HEK293 (cell line): ENCODE measurements at regions not wholly inside any gene's neighbourhood (a gene's known extent, or its start where the extent isn't known, plus 50 kb on each side); places are given as distances from the start of the nearest gene placed in this dataset.

Experiments
- CTCF ChIA-PET: fragments of 350-600 bp; formaldehyde crosslinking; extraction: SDS; loops from one replicate; lab custom pipeline; 2021; ENCODE audit warnings: antibody characterized with exemption; lab: Yijun Ruan, JAX
- POLR2A ChIA-PET: fragments of 300-600 bp; formaldehyde crosslinking; extraction: SDS; loops from one replicate; lab custom pipeline; 2020; ENCODE audit warnings: antibody characterized with exemption, inconsistent platforms; lab: Yijun Ruan, JAX
- H3K27ac ChIP-seq: fragments of 200-500 bp; sonication (Bioruptor generic); 2 replicates; pipeline ENCODE4 v1.5.1; 2014; ENCODE audit warnings: low read depth, low read length, control low read depth, inconsistent platforms; ENCODE audit errors: extremely low read depth
- H3K36me3 ChIP-seq, 2 experiments: fragments of 200-500 bp in 1 of 2; sonication (Bioruptor generic) in 1 of 2; 1 replicate in 1 of 2; 2 replicates in 1 of 2; pipeline ENCODE4 v1.5.1; 2014 to 2017; ENCODE audit warnings: inconsistent platforms in 2 of 2, low read length in 2 of 2; ENCODE audit not compliant: control insufficient read depth in 2 of 2, insufficient read depth in 1 of 2
- H3K4me1 ChIP-seq: fragments of 200-500 bp; sonication (Bioruptor generic); 2 replicates; pipeline ENCODE4 v1.5.1; 2014; ENCODE audit warnings: mild to moderate bottlenecking, low read length, inconsistent platforms; ENCODE audit not compliant: control insufficient read depth, insufficient read depth
- H3K4me3 ChIP-seq: 2 replicates; pipeline ENCODE4 v1.5.1; 2011; ENCODE audit warnings: low read depth, mild to moderate bottlenecking, control low read depth, low read length, moderate library complexity
- H3K9me3 ChIP-seq: fragments of 200-500 bp; sonication (Bioruptor generic); 2 replicates; pipeline ENCODE4 v1.5.1; 2014; ENCODE audit warnings: low read depth, low read length, inconsistent platforms; ENCODE audit not compliant: control insufficient read depth, insufficient read depth
- KLF9 ChIP-seq: fragments of 450-650 bp; formaldehyde crosslinking; IDR thresholded peaks from 2 replicates; pipeline ENCODE4 v1.5.1; 2016; ENCODE audit warnings: missing biosample characterization, missing genetic modification characterization, low read depth
- TCF7L2 ChIP-seq: IDR thresholded peaks from 2 replicates; pipeline ENCODE4 v1.6.1; 2011; ENCODE audit warnings: low read depth, mild to moderate bottlenecking, inconsistent platforms, low read length, moderate library complexity, borderline replicate concordance
- WT1 ChIP-seq: fragments of 450-650 bp; formaldehyde crosslinking; IDR thresholded peaks from 2 replicates; pipeline ENCODE4 v1.5.1; 2016; ENCODE audit warnings: missing biosample characterization, missing genetic modification characterization
- ZBTB48 ChIP-seq: fragments of 450-650 bp; formaldehyde crosslinking; IDR thresholded peaks from 2 replicates; pipeline ENCODE4 v1.5.1; 2016; ENCODE audit warnings: missing biosample characterization, missing genetic modification characterization
- ZNF146 ChIP-seq: fragments of 450-650 bp; formaldehyde crosslinking; IDR thresholded peaks from 2 replicates; pipeline ENCODE4 v1.5.1; 2016; ENCODE audit warnings: missing biosample characterization, missing genetic modification characterization
- ZNF184 ChIP-seq: fragments of 450-650 bp; IDR thresholded peaks from 2 replicates; pipeline ENCODE4 v1.5.1; 2018; ENCODE audit warnings: missing biosample characterization, mild to moderate bottlenecking, missing genetic modification characterization
- ZNF24 ChIP-seq: fragments of 450-650 bp; formaldehyde crosslinking; IDR thresholded peaks from 2 replicates; pipeline ENCODE4 v1.5.1; 2016; ENCODE audit warnings: missing biosample characterization, missing genetic modification characterization
- ZNF302 ChIP-seq: fragments of 450-650 bp; formaldehyde crosslinking; IDR thresholded peaks from 2 replicates; pipeline ENCODE4 v1.5.1; 2016; ENCODE audit warnings: missing biosample characterization, missing genetic modification characterization, low read depth
- ZNF335 ChIP-seq: fragments of 450-650 bp; formaldehyde crosslinking; conservative IDR thresholded peaks from 2 replicates; pipeline ENCODE4 v1.5.1; 2016; ENCODE audit warnings: missing biosample characterization, missing genetic modification characterization
- ZNF350 ChIP-seq: fragments of 450-650 bp; formaldehyde crosslinking; IDR thresholded peaks from 2 replicates; pipeline ENCODE4 v1.5.0; 2017; ENCODE audit warnings: missing biosample characterization, mild to moderate bottlenecking, missing genetic modification characterization
- ZNF37A ChIP-seq: fragments of 450-650 bp; IDR thresholded peaks from 2 replicates; pipeline ENCODE4 v1.5.1; 2018; ENCODE audit warnings: missing biosample characterization, missing genetic modification characterization
- ZNF416 ChIP-seq: fragments of 450-650 bp; formaldehyde crosslinking; IDR thresholded peaks from 2 replicates; pipeline ENCODE4 v1.5.1; 2016; ENCODE audit warnings: missing biosample characterization, missing genetic modification characterization
- ZNF426 ChIP-seq: fragments of 450-650 bp; formaldehyde crosslinking; IDR thresholded peaks from 2 replicates; pipeline ENCODE4 v1.5.1; 2017; ENCODE audit warnings: missing biosample characterization, missing genetic modification characterization, mild to moderate bottlenecking, inconsistent platforms, moderate library complexity
- ZNF433 ChIP-seq: fragments of 450-650 bp; formaldehyde crosslinking; IDR thresholded peaks from 2 replicates; pipeline ENCODE4 v1.5.1; 2016; ENCODE audit warnings: missing biosample characterization, missing genetic modification characterization, low read depth
- ZNF473 ChIP-seq: fragments of 450-650 bp; formaldehyde crosslinking; IDR thresholded peaks from 2 replicates; pipeline ENCODE4 v1.5.1; 2017; ENCODE audit warnings: missing biosample characterization, missing genetic modification characterization
- ZNF514 ChIP-seq: fragments of 450-650 bp; formaldehyde crosslinking; IDR thresholded peaks from 2 replicates; pipeline ENCODE4 v1.5.1; 2016; ENCODE audit warnings: missing biosample characterization, missing genetic modification characterization
- ZNF529 ChIP-seq: fragments of 450-650 bp; formaldehyde crosslinking; IDR thresholded peaks from 2 replicates; pipeline ENCODE4 v1.5.1; 2017; ENCODE audit warnings: missing genetic modification characterization, missing biosample characterization; ENCODE audit not compliant: insufficient replicate concordance
- ZNF530 ChIP-seq: fragments of 450-650 bp; formaldehyde crosslinking; IDR thresholded peaks from 2 replicates; pipeline ENCODE4 v1.5.1; 2016; ENCODE audit warnings: low read depth, missing biosample characterization, missing genetic modification characterization
- ZNF621 ChIP-seq: fragments of 450-650 bp; formaldehyde crosslinking; IDR thresholded peaks from 2 replicates; pipeline ENCODE4 v1.5.1; 2017; ENCODE audit warnings: missing biosample characterization, missing genetic modification characterization
- TF ChIP-seq, protein P1 (sequence below): fragments of 450-650 bp; IDR thresholded peaks from 2 replicates; pipeline ENCODE4 v1.5.1; 2018; ENCODE audit warnings: missing biosample characterization, missing genetic modification characterization
- TF ChIP-seq, protein P2 (sequence below): fragments of 450-650 bp; formaldehyde crosslinking; IDR thresholded peaks from 2 replicates; pipeline ENCODE4 v1.5.1; 2016; ENCODE audit warnings: missing biosample characterization, missing genetic modification characterization
- TF ChIP-seq, protein P3 (sequence below): fragments of 450-650 bp; formaldehyde crosslinking; IDR thresholded peaks from 2 replicates; pipeline ENCODE4 v1.5.1; 2016; ENCODE audit warnings: missing biosample characterization, missing genetic modification characterization, low read depth
- TF ChIP-seq, protein P4 (sequence below): fragments of 450-650 bp; formaldehyde crosslinking; IDR thresholded peaks from 2 replicates; pipeline ENCODE4 v1.5.1; 2016; ENCODE audit warnings: missing biosample characterization, missing genetic modification characterization, borderline replicate concordance
- TF ChIP-seq, protein P5 (sequence below): fragments of 450-650 bp; formaldehyde crosslinking; IDR thresholded peaks from 2 replicates; pipeline ENCODE4 v1.5.1; 2016; ENCODE audit warnings: missing biosample characterization, missing genetic modification characterization
- TF ChIP-seq, protein P6 (sequence below): fragments of 450-650 bp; formaldehyde crosslinking; IDR thresholded peaks from 2 replicates; pipeline ENCODE4 v1.5.1; 2016; ENCODE audit warnings: missing biosample characterization, missing genetic modification characterization
- TF ChIP-seq, protein P7 (sequence below): fragments of 450-650 bp; formaldehyde crosslinking; IDR thresholded peaks from 2 replicates; pipeline ENCODE4 v1.5.1; 2016; ENCODE audit warnings: missing biosample characterization, missing genetic modification characterization
- TF ChIP-seq, protein P8 (sequence below): fragments of 450-650 bp; formaldehyde crosslinking; IDR thresholded peaks from 2 replicates; pipeline ENCODE4 v1.5.1; 2016; ENCODE audit warnings: missing biosample characterization, missing genetic modification characterization

DNA sequence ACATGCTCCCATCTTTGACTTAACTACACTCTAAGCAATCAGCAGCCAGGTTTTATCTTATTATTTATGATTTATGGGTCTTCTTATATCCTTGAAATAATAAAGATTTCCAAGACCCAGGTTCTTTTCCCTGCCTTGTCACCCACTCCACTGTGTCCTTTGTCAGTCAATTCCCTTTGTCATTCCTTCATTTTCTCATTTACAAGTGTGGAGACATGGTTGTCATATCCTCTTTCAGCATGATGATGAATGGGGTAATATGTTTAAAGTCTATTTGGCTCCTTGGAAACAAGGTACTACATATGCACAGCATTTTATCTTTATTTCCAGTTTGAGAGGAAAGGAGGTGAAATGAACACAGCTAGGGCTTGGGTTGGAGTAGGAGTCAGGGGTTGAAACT, 521.8 kb downstream of the LMO7 start:
- Histone ChIP-seq H3K4me3 (no peak overlapping the region), H3K36me3 (no peaks in the 10 kb centered on the region), H3K27ac (no peak overlapping the region), H3K9me3 (no peaks in the 10 kb centered on the region), H3K4me1 (no peaks in the 10 kb centered on the region)
- POLR2A ChIA-PET = no interaction called here
- TF ChIP-seq, protein P1, sequence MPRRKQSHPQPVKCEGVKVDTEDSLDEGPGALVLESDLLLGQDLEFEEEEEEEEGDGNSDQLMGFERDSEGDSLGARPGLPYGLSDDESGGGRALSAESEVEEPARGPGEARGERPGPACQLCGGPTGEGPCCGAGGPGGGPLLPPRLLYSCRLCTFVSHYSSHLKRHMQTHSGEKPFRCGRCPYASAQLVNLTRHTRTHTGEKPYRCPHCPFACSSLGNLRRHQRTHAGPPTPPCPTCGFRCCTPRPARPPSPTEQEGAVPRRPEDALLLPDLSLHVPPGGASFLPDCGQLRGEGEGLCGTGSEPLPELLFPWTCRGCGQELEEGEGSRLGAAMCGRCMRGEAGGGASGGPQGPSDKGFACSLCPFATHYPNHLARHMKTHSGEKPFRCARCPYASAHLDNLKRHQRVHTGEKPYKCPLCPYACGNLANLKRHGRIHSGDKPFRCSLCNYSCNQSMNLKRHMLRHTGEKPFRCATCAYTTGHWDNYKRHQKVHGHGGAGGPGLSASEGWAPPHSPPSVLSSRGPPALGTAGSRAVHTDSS (tag by site-specific recombination) = no peak
- TF ChIP-seq KLF9 (tag by site-specific recombination) = no peak
- no peak for TF ChIP-seq ZNF433 (tag by site-specific recombination)
- no peak for TF ChIP-seq ZNF473 (tag by site-specific recombination)
- TF ChIP-seq, protein P2, sequence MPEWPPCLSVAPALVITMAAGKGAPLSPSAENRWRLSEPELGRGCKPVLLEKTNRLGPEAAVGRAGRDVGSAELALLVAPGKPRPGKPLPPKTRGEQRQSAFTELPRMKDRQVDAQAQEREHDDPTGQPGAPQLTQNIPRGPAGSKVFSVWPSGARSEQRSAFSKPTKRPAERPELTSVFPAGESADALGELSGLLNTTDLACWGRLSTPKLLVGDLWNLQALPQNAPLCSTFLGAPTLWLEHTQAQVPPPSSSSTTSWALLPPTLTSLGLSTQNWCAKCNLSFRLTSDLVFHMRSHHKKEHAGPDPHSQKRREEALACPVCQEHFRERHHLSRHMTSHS (tag by site-specific recombination) = no peak
- no peak for TF ChIP-seq TCF7L2
- TF ChIP-seq ZNF530 (tag by site-specific recombination) = no peak
- no peak for TF ChIP-seq ZBTB48
- TF ChIP-seq, protein P3, sequence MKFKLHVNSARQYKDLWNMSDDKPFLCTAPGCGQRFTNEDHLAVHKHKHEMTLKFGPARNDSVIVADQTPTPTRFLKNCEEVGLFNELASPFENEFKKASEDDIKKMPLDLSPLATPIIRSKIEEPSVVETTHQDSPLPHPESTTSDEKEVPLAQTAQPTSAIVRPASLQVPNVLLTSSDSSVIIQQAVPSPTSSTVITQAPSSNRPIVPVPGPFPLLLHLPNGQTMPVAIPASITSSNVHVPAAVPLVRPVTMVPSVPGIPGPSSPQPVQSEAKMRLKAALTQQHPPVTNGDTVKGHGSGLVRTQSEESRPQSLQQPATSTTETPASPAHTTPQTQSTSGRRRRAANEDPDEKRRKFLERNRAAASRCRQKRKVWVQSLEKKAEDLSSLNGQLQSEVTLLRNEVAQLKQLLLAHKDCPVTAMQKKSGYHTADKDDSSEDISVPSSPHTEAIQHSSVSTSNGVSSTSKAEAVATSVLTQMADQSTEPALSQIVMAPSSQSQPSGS (tag by site-specific recombination) = no peak
- TF ChIP-seq ZNF146 (tag by site-specific recombination) = no peak
- no peak for TF ChIP-seq ZNF350
- TF ChIP-seq ZNF416 (tag by site-specific recombination) = no peak
- no peak for TF ChIP-seq ZNF24 (tag by site-specific recombination)
- no peak for TF ChIP-seq ZNF621
- TF ChIP-seq ZNF529 (tag by site-specific recombination) = no peak
- CTCF ChIA-PET = no interaction called here

DNA sequence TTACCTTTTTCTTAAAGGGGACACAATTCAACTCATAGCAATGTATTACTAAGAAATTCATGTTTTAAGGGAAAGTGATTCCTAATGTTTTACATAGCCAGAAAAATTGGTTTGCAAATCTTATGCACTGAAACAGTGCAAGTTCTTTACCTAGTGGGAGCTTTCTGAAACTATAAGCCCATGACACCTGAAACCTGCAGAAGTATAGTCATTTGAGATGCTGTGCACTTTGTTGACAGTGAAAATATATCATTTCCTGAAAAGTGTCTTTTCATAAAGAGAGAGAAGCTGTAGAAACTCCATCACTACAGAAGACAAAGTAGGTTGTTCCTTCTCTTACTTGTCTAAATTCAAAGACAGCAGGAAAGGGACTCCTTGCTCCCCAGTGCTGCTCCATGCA, 517.1 kb downstream of the LMO7 start:
- Histone ChIP-seq H3K9me3 (no peaks in the 10 kb centered on the region), H3K4me3 (no peak overlapping the region), H3K27ac (no peak overlapping the region), H3K36me3 (no peaks in the 10 kb centered on the region), H3K4me1 (no peaks in the 10 kb centered on the region)
- ChIA-PET CTCF (no interaction called here), POLR2A (no interaction called here)
- TF ChIP-seq ZNF335 (tag by site-specific recombination) = no peak
- TF ChIP-seq, protein P4, sequence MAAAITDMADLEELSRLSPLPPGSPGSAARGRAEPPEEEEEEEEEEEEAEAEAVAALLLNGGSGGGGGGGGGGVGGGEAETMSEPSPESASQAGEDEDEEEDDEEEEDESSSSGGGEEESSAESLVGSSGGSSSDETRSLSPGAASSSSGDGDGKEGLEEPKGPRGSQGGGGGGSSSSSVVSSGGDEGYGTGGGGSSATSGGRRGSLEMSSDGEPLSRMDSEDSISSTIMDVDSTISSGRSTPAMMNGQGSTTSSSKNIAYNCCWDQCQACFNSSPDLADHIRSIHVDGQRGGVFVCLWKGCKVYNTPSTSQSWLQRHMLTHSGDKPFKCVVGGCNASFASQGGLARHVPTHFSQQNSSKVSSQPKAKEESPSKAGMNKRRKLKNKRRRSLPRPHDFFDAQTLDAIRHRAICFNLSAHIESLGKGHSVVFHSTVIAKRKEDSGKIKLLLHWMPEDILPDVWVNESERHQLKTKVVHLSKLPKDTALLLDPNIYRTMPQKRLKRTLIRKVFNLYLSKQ (tag by site-specific recombination) = no peak
- TF ChIP-seq ZNF184 (tag by site-specific recombination) = no peak
- TF ChIP-seq, protein P5, sequence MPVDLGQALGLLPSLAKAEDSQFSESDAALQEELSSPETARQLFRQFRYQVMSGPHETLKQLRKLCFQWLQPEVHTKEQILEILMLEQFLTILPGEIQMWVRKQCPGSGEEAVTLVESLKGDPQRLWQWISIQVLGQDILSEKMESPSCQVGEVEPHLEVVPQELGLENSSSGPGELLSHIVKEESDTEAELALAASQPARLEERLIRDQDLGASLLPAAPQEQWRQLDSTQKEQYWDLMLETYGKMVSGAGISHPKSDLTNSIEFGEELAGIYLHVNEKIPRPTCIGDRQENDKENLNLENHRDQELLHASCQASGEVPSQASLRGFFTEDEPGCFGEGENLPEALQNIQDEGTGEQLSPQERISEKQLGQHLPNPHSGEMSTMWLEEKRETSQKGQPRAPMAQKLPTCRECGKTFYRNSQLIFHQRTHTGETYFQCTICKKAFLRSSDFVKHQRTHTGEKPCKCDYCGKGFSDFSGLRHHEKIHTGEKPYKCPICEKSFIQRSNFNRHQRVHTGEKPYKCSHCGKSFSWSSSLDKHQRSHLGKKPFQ (tag by site-specific recombination) = no peak
- TF ChIP-seq ZNF426 = no peak
- no peak for TF ChIP-seq ZNF514 (tag by site-specific recombination)
- TF ChIP-seq, protein P6, sequence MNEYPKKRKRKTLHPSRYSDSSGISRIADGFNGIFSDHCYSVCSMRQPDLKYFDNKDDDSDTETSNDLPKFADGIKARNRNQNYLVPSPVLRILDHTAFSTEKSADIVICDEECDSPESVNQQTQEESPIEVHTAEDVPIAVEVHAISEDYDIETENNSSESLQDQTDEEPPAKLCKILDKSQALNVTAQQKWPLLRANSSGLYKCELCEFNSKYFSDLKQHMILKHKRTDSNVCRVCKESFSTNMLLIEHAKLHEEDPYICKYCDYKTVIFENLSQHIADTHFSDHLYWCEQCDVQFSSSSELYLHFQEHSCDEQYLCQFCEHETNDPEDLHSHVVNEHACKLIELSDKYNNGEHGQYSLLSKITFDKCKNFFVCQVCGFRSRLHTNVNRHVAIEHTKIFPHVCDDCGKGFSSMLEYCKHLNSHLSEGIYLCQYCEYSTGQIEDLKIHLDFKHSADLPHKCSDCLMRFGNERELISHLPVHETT (tag by site-specific recombination) = no peak
- no peak for TF ChIP-seq ZNF37A (tag by site-specific recombination)
- no peak for TF ChIP-seq ZNF302 (tag by site-specific recombination)
- TF ChIP-seq WT1 (tag by site-specific recombination) = no peak
- TF ChIP-seq, protein P7, sequence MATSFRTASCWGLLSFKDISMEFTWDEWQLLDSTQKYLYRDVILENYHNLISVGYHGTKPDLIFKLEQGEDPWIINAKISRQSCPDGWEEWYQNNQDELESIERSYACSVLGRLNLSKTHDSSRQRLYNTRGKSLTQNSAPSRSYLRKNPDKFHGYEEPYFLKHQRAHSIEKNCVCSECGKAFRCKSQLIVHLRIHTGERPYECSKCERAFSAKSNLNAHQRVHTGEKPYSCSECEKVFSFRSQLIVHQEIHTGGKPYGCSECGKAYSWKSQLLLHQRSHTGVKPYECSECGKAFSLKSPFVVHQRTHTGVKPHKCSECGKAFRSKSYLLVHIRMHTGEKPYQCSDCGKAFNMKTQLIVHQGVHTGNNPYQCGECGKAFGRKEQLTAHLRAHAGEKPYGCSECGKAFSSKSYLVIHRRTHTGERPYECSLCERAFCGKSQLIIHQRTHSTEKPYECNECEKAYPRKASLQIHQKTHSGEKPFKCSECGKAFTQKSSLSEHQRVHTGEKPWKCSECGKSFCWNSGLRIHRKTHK (tag by site-specific recombination) = no peak
- TF ChIP-seq, protein P8, sequence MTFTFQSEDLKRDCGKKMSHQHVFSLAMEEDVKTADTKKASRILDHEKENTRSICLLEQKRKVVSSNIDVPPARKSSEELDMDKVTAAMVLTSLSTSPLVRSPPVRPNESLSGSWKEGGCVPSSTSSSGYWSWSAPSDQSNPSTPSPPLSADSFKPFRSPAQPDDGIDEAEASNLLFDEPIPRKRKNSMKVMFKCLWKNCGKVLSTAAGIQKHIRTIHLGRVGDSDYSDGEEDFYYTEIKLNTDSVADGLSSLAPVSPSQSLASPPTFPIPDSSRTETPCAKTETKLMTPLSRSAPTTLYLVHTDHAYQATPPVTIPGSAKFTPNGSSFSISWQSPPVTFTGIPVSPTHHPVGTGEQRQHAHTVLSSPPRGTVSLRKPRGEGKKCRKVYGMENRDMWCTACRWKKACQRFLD (tag by site-specific recombination) = no peak
